ENCODE measurements at regions not wholly inside any gene's neighbourhood (a gene's known extent, or its start where the extent isn't known, plus 50 kb on each side); places are given as distances from the start of the nearest gene placed in this dataset.

- Histone ChIP-seq H3K27ac (ENCODE audit: low read depth, low read length) (no peak overlapping the region), H3K9me3 (ENCODE audit: low read length) (no peaks in the 10 kb centered on the region), H3K27me3 (ENCODE audit: insufficient read depth, low read length, poor library complexity, severe bottlenecking) (no peaks in the 10 kb centered on the region), H3K36me3 (ENCODE audit: insufficient read depth, low read length) (no peaks in the 10 kb centered on the region), H3K4me3 (ENCODE audit: low read length) (no peak overlapping the region), H3K4me1 (ENCODE audit: insufficient read depth, low read length) (no peaks in the 10 kb centered on the region)
- Mint-ChIP-seq H3K4me3 (no peak overlapping the region), H3K27me3 (peaks cover 19 to 47% of the 10 kb centered on the region in 2 donors), H3K4me1 (no peaks in the 10 kb centered on the region), H3K27ac (no peak overlapping the region), H3K9me3 (no peaks in the 10 kb centered on the region), H3K36me3 (no peaks in the 10 kb centered on the region)
- CTCF ChIA-PET, result no interaction called here
- POLR2A ChIA-PET, result no interaction called here
- no peak for DNase-seq
Observed at GRCh38 chr5:138625134-138625533, 49.9 kb upstream of the HSPA9 start.
